ENCODE measurements at regions not wholly inside any gene's neighbourhood (a gene's known extent, or its start where the extent isn't known, plus 50 kb on each side); places are given as distances from the start of the nearest gene placed in this dataset.

DNA sequence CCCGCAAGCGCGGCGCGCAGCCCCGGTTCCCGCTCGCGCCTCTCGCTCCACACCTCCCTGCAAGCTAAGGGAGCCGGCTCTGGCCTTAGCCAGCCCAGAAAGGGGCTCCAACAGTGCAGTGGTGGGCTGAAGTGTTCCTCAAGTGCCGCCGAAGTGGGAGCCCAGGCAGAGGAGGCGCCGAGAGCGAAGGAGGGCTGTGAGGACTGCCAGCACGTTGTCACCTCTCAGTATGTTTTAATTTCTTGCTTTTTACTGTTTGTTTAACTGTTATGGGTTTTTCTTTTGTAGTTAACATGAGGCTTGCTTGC is 1525.7 kb downstream of the SI start:
- TF ChIP-seq, protein P1, sequence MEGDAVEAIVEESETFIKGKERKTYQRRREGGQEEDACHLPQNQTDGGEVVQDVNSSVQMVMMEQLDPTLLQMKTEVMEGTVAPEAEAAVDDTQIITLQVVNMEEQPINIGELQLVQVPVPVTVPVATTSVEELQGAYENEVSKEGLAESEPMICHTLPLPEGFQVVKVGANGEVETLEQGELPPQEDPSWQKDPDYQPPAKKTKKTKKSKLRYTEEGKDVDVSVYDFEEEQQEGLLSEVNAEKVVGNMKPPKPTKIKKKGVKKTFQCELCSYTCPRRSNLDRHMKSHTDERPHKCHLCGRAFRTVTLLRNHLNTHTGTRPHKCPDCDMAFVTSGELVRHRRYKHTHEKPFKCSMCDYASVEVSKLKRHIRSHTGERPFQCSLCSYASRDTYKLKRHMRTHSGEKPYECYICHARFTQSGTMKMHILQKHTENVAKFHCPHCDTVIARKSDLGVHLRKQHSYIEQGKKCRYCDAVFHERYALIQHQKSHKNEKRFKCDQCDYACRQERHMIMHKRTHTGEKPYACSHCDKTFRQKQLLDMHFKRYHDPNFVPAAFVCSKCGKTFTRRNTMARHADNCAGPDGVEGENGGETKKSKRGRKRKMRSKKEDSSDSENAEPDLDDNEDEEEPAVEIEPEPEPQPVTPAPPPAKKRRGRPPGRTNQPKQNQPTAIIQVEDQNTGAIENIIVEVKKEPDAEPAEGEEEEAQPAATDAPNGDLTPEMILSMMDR (conservative IDR thresholded peaks at IDR 0.05; ENCODE audit: low read depth, low read length): no peak
- no peak for TF ChIP-seq EZH2 (IDR thresholded peaks at IDR 0.05; ENCODE audit: borderline replicate concordance, low read depth, low read length, poor library complexity, severe bottlenecking)

All from A673 (cell line).